GM21737 (cell line): ENCODE measurements at regions not wholly inside any gene's neighbourhood (a gene's known extent, or its start where the extent isn't known, plus 50 kb on each side); places are given as distances from the start of the nearest gene placed in this dataset.
"Not testable (repeated sequence)": the region's sequence is repeated elsewhere in the genome, so short reads cannot be mapped to it uniquely, and the experiment has no call there.

Experiments
- ATAC-seq: cut with Tn5 transposase; IDR thresholded peaks from one replicate; pipeline ENCODE4 v1.9.1; 2021; ENCODE audit warnings: mild to moderate bottlenecking, moderate library complexity; ENCODE audit not compliant: unreplicated experiment

DNA sequence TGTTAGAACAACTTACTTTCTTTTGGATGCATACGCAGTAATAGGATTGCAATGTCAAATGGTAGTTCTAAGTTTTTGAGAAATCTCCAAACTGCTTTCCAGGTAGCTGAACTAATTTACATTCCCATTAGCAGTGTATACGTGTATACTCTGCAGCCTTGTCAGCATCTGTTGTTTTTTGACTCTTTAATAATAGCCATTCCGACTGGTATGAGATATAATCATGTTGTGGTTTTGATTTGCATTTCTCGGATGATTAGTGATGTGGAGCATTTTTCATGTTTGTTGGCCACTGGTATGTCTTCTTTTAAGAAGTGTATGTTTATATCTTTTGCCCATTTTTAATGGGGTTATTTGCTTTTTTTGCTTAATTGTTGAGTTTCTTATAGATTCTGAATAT lies 76.9 kb upstream of the HNRNPA1L2 start:
- not testable (repeated sequence) for ATAC-seq

DNA sequence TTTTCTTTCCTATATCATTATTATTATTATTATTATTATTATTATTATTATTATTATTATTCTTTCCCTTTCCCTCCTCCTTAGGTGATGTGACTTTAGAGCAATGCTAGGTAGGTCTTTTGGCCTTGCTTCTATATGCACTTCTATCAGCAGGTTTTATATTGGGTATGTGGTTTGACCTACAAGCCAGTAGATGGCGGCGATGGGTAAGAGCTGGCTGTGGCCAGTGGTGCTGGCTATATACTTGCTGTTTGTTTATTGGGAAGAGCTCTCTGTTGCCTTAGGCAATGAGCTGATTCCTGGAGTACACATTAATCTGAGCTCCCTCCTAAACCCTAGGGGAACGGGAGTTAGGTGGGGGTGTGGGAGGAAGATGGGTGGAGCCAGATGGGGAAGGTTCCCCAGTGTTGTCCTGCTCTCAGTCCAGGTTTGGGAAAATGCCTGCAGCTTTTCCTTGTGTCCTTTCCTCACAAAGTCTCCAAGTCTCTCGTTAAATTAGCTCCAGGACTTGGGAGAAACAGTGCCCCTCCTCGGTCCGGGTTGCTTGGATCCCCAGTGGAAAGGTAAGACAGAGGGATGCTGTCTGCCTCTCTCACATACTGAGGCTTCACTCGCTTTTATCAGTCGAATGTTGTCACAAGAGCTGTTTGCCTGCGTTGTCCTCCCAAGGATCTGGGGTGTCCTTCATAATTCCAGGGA lies 72.2 kb upstream of the HNRNPA1L2 start:
- ATAC-seq: peak; percentile 75

DNA sequence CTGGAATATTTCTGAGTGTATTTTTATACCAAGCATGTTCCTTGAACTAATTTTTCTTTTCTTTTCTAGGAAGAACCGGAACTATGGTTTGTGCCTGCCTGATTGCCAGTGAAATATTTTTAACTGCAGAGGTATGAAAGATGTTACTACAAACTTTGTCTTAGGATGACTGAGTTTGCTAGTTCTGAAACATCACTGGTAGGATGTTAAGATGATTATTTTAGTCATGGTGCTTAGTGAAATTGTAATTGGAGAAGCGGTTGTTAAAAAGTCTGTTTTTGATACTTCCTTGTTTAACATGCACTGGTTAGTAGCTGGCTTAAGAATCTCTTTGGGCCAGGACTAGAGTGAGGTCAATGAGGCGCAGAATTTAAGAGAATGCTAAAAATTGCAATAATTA lies 71.1 kb upstream of the HNRNPA1L2 start:
- ATAC-seq: not testable (repeated sequence)

DNA sequence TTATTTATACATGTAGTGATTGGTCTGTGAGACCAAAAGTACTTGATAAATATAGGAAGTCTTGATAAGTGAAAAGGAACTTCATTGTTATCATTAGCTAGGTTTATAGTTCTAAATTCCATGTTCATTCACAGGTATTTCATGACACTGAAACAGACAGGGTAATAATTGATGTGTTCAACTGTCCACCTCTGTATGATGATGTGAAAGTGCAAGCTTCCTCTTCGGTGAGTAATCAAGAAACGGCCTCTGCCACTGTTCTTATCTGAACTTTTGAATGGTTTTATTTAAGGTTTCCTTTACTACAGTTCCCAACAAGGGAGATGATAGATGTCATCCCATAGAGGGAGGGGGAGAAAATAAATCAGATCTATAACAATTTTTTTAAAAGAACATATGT lies 59.3 kb upstream of the HNRNPA1L2 start:
- peak; percentile 69 for ATAC-seq
